ENCODE measurements at regions not wholly inside any gene's neighbourhood (a gene's known extent, or its start where the extent isn't known, plus 50 kb on each side); places are given as distances from the start of the nearest gene placed in this dataset.

GRCh38 chr9:18410983-18411382, 63.0 kb upstream of the ADAMTSL1 start:
- Mint-ChIP-seq H3K27me3 (peaks cover 6% of the 10 kb centered on the region), H3K36me3 (ENCODE audit: low read depth) (no peaks in the 10 kb centered on the region), H3K9me3 (no peaks in the 10 kb centered on the region), H3K4me3 (no peak overlapping the region), H3K27ac (no peak overlapping the region), H3K4me1 (no peaks in the 10 kb centered on the region)
- ATAC-seq = no peak
- DNase-seq = no peak

- H3K4me1 Mint-ChIP-seq = no peaks in the 10 kb centered on the region
- DNase-seq (no peak), ATAC-seq (no peak)
- H3K27ac Mint-ChIP-seq = no peak overlapping the region
- H3K27me3 Mint-ChIP-seq = peaks cover 1% of the 10 kb centered on the region
- no peaks in the 10 kb centered on the region for H3K36me3 Mint-ChIP-seq (ENCODE audit: low read depth)
- no peak overlapping the region for H3K4me3 Mint-ChIP-seq
- H3K9me3 Mint-ChIP-seq = no peaks in the 10 kb centered on the region
Observed at GRCh38 chr9:18421391-18421790, 52.6 kb upstream of the ADAMTSL1 start.

GRCh38 chr9:18422296-18423036, 51.5 kb upstream of the ADAMTSL1 start:
- H3K4me1 Mint-ChIP-seq = no peaks in the 10 kb centered on the region
- no peaks in the 10 kb centered on the region for H3K36me3 Mint-ChIP-seq (ENCODE audit: low read depth)
- DNase-seq (no peak), ATAC-seq (no peak)
- H3K27ac Mint-ChIP-seq = no peak overlapping the region
- H3K9me3 Mint-ChIP-seq = no peaks in the 10 kb centered on the region
- H3K4me3 Mint-ChIP-seq = no peak overlapping the region
- peaks cover 1% of the 10 kb centered on the region for H3K27me3 Mint-ChIP-seq

GRCh38 chr9:18423791-18424531, 50.0 kb upstream of the ADAMTSL1 start:
- H3K27ac Mint-ChIP-seq = no peak overlapping the region
- H3K9me3 Mint-ChIP-seq = no peaks in the 10 kb centered on the region
- no peaks in the 10 kb centered on the region for H3K36me3 Mint-ChIP-seq (ENCODE audit: low read depth)
- no peaks in the 10 kb centered on the region for H3K4me1 Mint-ChIP-seq
- ATAC-seq = no peak
- no peak for DNase-seq
- H3K4me3 Mint-ChIP-seq = no peak overlapping the region
- H3K27me3 Mint-ChIP-seq = peaks cover 1% of the 10 kb centered on the region

All from activated naive CD8-positive, alpha-beta T cell treated with anti-CD3 and anti-CD28 coated beads, Interleukin-2, amount 50 U/mL, for 24 hours (primary cell).